Mucosa of stomach (tissue), 1 donor: ENCODE measurements at regions not wholly inside any gene's neighbourhood (a gene's known extent, or its start where the extent isn't known, plus 50 kb on each side); places are given as distances from the start of the nearest gene placed in this dataset.
"Not testable (repeated sequence)": the region's sequence is repeated elsewhere in the genome, so short reads cannot be mapped to it uniquely, and the experiment has no call there.

Experiments used
- H3K27me3 ChIP-seq: one replicate; pipeline ENCODE4 v1.7.0; 2013; ENCODE audit warnings: mild to moderate bottlenecking, low read length; ENCODE audit not compliant: control insufficient read depth, insufficient read depth
- H3K36me3 ChIP-seq: one replicate; pipeline ENCODE4 v1.7.0; 2013; ENCODE audit warnings: low read length; ENCODE audit not compliant: control insufficient read depth, insufficient read depth
- H3K4me1 ChIP-seq: one replicate; pipeline ENCODE4 v1.7.0; 2013; ENCODE audit warnings: mild to moderate bottlenecking, low read length; ENCODE audit not compliant: control insufficient read depth, insufficient read depth
- H3K4me3 ChIP-seq: one replicate; pipeline ENCODE4 v1.7.0; 2013; ENCODE audit warnings: low read length
- H3K9ac ChIP-seq: one replicate; pipeline ENCODE4 v1.7.0; 2013; ENCODE audit warnings: mild to moderate bottlenecking, low read length, moderate library complexity
- H3K9me3 ChIP-seq: one replicate; pipeline ENCODE4 v1.7.0; 2013; ENCODE audit warnings: mild to moderate bottlenecking, low read length, moderate library complexity; ENCODE audit not compliant: control insufficient read depth
- donor health status: Pancreatic carcinoma.

DNA sequence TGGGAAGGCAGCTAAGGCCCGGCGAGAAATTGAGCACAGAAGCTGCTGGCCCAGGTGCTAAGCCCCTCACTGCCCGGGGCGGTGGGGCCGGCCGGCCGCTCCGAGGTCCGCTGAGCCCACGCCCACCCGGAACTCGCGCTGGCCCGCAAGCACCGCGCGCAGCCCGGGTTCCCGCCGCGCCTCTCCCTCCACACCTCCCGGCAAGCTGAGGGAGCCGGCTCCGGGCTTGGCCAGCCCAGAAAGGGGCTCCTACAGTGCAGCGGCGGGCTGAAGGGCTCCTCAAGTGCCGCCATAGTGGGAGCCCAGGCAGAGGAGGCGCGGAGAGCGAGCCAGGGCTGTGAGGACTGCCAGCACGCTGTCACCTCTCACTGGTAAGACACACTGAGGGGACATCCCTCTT lies 85.5 kb upstream of the C15orf39 start:
- not testable (repeated sequence) for H3K27me3 ChIP-seq, H3K9ac ChIP-seq, H3K9me3 ChIP-seq, H3K36me3 ChIP-seq, H3K4me1 ChIP-seq, H3K4me3 ChIP-seq

DNA sequence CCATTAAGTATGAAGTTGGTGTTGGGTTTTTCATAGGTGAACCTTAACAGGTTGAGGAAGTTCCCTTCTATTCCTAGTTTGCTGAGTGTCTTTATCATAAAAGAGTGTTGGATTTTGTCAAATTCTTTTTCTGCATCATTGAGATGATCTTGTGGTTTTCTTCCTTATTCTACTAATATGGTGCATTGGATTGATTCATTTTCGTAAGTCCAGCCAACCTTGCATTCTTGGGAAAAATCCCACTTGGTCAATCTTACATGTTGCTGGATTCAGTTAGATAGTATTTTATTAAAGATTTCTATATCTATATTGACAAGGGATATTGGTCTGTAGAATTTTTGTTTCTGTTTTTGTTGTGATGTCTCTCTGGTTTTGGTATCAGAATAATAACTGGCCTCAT lies 83.7 kb upstream of the C15orf39 start:
- H3K9me3 ChIP-seq: no peaks in the 10 kb centered on the region
- no peaks in the 10 kb centered on the region for H3K4me1 ChIP-seq
- H3K27me3 ChIP-seq: no peaks in the 10 kb centered on the region
- no peak overlapping the region for H3K4me3 ChIP-seq
- no peaks in the 10 kb centered on the region for H3K36me3 ChIP-seq
- H3K9ac ChIP-seq: no peak overlapping the region

DNA sequence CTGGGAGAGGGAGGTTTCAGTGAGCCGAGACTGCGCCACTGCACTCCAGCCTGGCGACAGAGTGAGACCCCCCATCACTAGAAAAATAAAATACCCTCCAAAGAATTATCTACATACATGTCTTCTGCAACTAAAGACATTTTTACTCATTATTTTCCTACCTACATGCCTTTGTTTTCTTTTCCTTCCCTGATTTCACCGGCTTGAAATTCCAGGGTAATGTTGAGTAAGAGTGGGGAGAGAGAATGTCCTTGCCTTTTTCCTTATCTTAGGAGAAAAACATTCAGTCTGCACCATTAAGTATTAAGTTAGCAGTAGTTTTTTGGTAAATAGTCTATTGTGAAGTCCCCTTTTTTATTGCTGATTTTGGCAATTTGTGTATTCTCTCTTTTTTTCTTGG lies 82.4 kb upstream of the C15orf39 start:
- H3K36me3 ChIP-seq, H3K4me1 ChIP-seq, H3K4me3 ChIP-seq, H3K9ac ChIP-seq, H3K27me3 ChIP-seq, H3K9me3 ChIP-seq: not testable (repeated sequence)

GRCh38 chr15:75121491-75121890 lies 80.2 kb upstream of the C15orf39 start:
- Histone ChIP-seq H3K27me3 (no peaks in the 10 kb centered on the region), H3K4me3 (no peak overlapping the region), H3K36me3 (no peaks in the 10 kb centered on the region), H3K4me1 (no peaks in the 10 kb centered on the region), H3K9ac (no peak overlapping the region), H3K9me3 (no peaks in the 10 kb centered on the region)

DNA sequence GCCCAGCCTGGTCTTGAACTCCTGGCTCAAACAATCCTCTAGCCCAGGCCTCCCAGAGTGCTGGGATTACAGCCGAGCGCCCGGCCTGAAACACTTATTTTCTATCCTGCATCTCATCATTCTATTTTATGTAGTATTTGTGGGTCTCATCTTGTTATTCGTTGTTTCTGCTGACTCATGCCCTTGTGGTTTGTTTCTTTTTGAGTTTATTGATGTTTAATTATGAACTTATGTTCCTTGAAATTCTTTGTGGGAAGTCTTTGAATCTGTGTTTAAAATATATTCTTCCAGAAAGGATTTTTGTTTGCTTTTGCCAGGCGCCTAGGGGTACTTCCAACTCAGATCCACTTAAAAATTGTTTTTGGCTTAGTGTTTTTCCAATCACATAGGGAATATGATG lies 78.3 kb upstream of the C15orf39 start:
- Histone ChIP-seq H3K4me3 (no peak overlapping the region), H3K9me3 (no peaks in the 10 kb centered on the region), H3K27me3 (no peaks in the 10 kb centered on the region), H3K4me1 (no peaks in the 10 kb centered on the region), H3K9ac (no peak overlapping the region), H3K36me3 (no peaks in the 10 kb centered on the region)

DNA sequence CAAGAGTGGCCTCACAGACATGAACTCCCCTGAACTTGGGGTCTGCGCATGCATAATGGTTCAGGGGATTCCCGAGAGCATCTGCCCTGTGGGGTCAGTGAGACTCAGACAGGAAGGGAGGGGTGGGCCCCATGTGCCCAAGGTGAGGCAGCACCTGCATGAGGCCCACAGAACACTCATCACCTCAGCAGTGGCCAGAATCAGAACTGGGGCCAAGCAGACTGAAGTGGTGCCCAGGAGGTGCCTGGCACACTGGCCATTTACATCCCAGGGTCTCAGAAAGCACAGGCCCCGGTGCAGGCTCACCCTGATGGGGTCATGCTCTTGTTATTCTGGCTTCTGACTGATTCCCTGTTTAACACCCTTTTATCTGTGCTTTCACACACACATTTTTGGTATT lies 77.4 kb upstream of the C15orf39 start:
- not testable (repeated sequence) for H3K27me3 ChIP-seq, H3K9me3 ChIP-seq, H3K36me3 ChIP-seq, H3K4me3 ChIP-seq, H3K4me1 ChIP-seq, H3K9ac ChIP-seq

DNA sequence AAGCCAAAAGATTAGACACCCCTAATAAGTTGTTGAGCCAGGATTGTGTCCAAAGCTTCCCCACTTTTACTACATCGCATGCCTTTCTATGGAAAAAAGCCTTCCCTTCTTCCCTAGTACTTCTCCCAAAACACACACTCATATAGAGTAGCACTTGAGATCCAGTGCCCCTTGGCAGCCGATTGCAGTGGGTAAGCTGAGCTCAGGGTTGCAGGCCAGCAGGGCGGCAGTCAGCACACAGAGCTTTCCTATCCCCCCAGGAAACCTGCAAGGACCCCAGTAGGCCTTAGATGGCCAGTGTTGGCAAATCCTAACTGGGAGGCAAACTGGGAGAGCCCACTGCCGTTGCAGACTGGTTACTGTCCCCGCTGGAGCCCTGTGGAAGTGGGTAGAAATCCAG lies 75.7 kb upstream of the C15orf39 start:
- Histone ChIP-seq H3K27me3 (no peaks in the 10 kb centered on the region), H3K4me3 (no peak overlapping the region), H3K4me1 (no peaks in the 10 kb centered on the region), H3K36me3 (no peaks in the 10 kb centered on the region), H3K9me3 (no peaks in the 10 kb centered on the region), H3K9ac (no peak overlapping the region)

GRCh38 chr15:75126864-75127580 lies 74.7 kb upstream of the C15orf39 start:
- H3K4me3 ChIP-seq: no peak overlapping the region
- H3K9me3 ChIP-seq: no peaks in the 10 kb centered on the region
- no peaks in the 10 kb centered on the region for H3K36me3 ChIP-seq
- H3K4me1 ChIP-seq: no peaks in the 10 kb centered on the region
- H3K9ac ChIP-seq: no peak overlapping the region
- H3K27me3 ChIP-seq: no peaks in the 10 kb centered on the region

GRCh38 chr15:75129788-75130187 lies 71.9 kb upstream of the C15orf39 start:
- H3K4me1 ChIP-seq: no peaks in the 10 kb centered on the region
- no peak overlapping the region for H3K9ac ChIP-seq
- no peaks in the 10 kb centered on the region for H3K36me3 ChIP-seq
- no peak overlapping the region for H3K4me3 ChIP-seq
- no peaks in the 10 kb centered on the region for H3K9me3 ChIP-seq
- H3K27me3 ChIP-seq: no peaks in the 10 kb centered on the region

- Histone ChIP-seq H3K36me3 (no peaks in the 10 kb centered on the region), H3K4me3 (no peak overlapping the region), H3K4me1 (no peaks in the 10 kb centered on the region), H3K9ac (no peak overlapping the region), H3K9me3 (no peaks in the 10 kb centered on the region), H3K27me3 (no peaks in the 10 kb centered on the region)
Observed at GRCh38 chr15:75131269-75131643, 70.4 kb upstream of the C15orf39 start.

- no peak overlapping the region for H3K9ac ChIP-seq
- H3K4me1 ChIP-seq: no peaks in the 10 kb centered on the region
- H3K9me3 ChIP-seq: no peaks in the 10 kb centered on the region
- H3K36me3 ChIP-seq: no peaks in the 10 kb centered on the region
- H3K4me3 ChIP-seq: no peak overlapping the region
- no peaks in the 10 kb centered on the region for H3K27me3 ChIP-seq
Observed at GRCh38 chr15:75134748-75135147, 66.9 kb upstream of the C15orf39 start.

DNA sequence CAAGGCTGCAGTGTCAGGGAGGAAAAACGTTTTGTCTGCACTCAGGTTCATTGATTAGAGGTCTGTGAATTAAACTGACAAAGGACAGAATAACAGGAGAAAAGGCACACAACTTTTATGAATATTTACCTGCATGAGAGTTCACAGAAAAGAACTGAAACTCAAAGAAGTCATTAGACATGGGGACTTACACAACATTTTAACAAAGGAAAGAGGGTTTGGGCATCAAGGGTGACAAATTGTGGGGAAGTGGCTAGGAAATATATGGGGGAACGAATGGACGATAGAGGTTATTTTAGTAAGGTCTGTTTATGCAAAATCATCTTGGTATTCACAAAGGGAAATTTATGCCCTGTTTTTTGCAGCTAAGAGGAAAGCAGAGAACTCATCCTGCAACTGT lies 65.6 kb upstream of the C15orf39 start:
- H3K4me1 ChIP-seq: no peaks in the 10 kb centered on the region

GRCh38 chr15:75136758-75137157 lies 64.9 kb upstream of the C15orf39 start:
- no peaks in the 10 kb centered on the region for H3K9me3 ChIP-seq
- H3K36me3 ChIP-seq: no peaks in the 10 kb centered on the region
- H3K4me1 ChIP-seq: no peaks in the 10 kb centered on the region
- no peak overlapping the region for H3K9ac ChIP-seq
- no peaks in the 10 kb centered on the region for H3K27me3 ChIP-seq
- no peak overlapping the region for H3K4me3 ChIP-seq

More for the DNA sequence above, 65.6 kb upstream of the C15orf39 start:
- Histone ChIP-seq H3K27me3 (no peaks in the 10 kb centered on the region), H3K36me3 (no peaks in the 10 kb centered on the region), H3K9ac (no peak overlapping the region), H3K9me3 (no peaks in the 10 kb centered on the region), H3K4me3 (no peak overlapping the region)
